Fibroblast of lung (primary cell): ENCODE measurements at regions not wholly inside any gene's neighbourhood (a gene's known extent, or its start where the extent isn't known, plus 50 kb on each side); places are given as distances from the start of the nearest gene placed in this dataset.

Experiments
- DNase-seq, 2 donors: peaks; one replicate each; pipeline versions ENCODE4 v3.0.0 to v3.0.0-alpha.2; 2010; ENCODE audit warnings: low read depth in 2 of 2
- H2AFZ ChIP-seq: 2 replicates; pipeline ENCODE4 v1.5.1; 2012; ENCODE audit warnings: low read length, control low read depth, inconsistent platforms
- H3K27ac ChIP-seq: 2 replicates; pipeline ENCODE4 v1.5.1; 2011; ENCODE audit warnings: low read length, control low read depth; ENCODE audit not compliant: insufficient read depth
- H3K27me3 ChIP-seq: 2 replicates; pipeline ENCODE4 v1.5.1; 2011; ENCODE audit warnings: mild to moderate bottlenecking, low read length; ENCODE audit not compliant: control insufficient read depth, insufficient read depth
- H3K36me3 ChIP-seq: 2 replicates; pipeline ENCODE4 v1.5.1; 2011; ENCODE audit warnings: low read length; ENCODE audit not compliant: control insufficient read depth, insufficient read depth
- H3K4me1 ChIP-seq: 2 replicates; pipeline ENCODE4 v1.5.1; 2011; ENCODE audit warnings: low read length; ENCODE audit not compliant: control insufficient read depth, insufficient read depth; ENCODE audit errors: extremely low read depth
- H3K4me2 ChIP-seq: 2 replicates; pipeline ENCODE4 v1.5.1; 2011; ENCODE audit warnings: low read length, control low read depth; ENCODE audit not compliant: insufficient read depth; ENCODE audit errors: extremely low read depth
- H3K4me3 ChIP-seq, 4 experiments: fragments of 200-600 bp in 1 of 4; sonication (generic) in 1 of 4; replicated peaks in 1 of 4; 2 replicates each; pipeline ENCODE4 v1.5.1; 2011 to 2016; ENCODE audit warnings: low read length in 4 of 4, low read depth in 3 of 4, mild to moderate bottlenecking in 3 of 4, control low read depth in 2 of 4, inconsistent platforms in 1 of 4, mixed read lengths in 1 of 4; ENCODE audit not compliant: insufficient read depth in 1 of 4; ENCODE audit errors: control extremely low read depth in 1 of 4
- H3K79me2 ChIP-seq: 2 replicates; pipeline ENCODE4 v1.5.1; 2012; ENCODE audit warnings: mild to moderate bottlenecking, low read length, inconsistent platforms; ENCODE audit not compliant: control insufficient read depth, insufficient read depth
- H3K9ac ChIP-seq: 2 replicates; pipeline ENCODE4 v1.5.1; 2011; ENCODE audit warnings: mild to moderate bottlenecking, low read length, control low read depth; ENCODE audit not compliant: insufficient read depth
- H3K9me3 ChIP-seq: 2 replicates; pipeline ENCODE4 v1.5.1; 2012; ENCODE audit warnings: low read depth, low read length; ENCODE audit not compliant: control insufficient read depth, insufficient read depth
- H4K20me1 ChIP-seq: 2 replicates; pipeline ENCODE4 v1.5.1; 2011; ENCODE audit warnings: low read length; ENCODE audit not compliant: control insufficient read depth, insufficient read depth; ENCODE audit errors: extremely low read depth
- EZH2 ChIP-seq: IDR thresholded peaks from 2 replicates; pipeline ENCODE4 v1.5.1; 2012; ENCODE audit warnings: low read length, control low read depth, mild to moderate bottlenecking; ENCODE audit errors: missing control alignments
- TF ChIP-seq, protein P1 (sequence below), 2 donors: IDR thresholded peaks in 1 of 2; conservative IDR thresholded peaks in 1 of 2; 1 replicate in 1 of 2; 2 replicates in 1 of 2; pipeline ENCODE4 v1.5.1; 2011 to 2012; ENCODE audit warnings: low read length in 2 of 2, control low read depth in 1 of 2, inconsistent platforms in 1 of 2, low read depth in 1 of 2, mild to moderate bottlenecking in 1 of 2

DNA sequence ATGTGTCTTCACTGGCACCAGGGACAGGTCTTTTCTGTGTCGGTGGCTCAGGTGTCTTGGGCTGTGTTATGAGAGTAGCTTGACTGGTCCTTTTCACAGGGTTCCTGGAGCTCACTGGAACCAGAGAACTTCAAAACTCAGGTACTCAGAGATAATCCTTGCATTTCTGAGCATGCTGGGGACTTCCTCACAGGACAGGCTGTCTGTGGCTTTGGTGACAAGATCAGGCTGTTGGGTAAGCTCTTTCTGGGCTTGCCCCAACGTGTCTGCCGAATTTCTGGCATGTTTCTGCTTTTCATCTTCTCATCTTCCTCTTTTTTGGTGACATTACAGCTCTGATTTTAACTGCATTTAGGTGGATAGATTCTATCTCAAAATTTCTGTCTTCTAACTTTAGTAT, 270.0 kb downstream of the CDH26 start:
- no peak overlapping the region for H3K4me2 ChIP-seq
- no peaks in the 10 kb centered on the region for H3K79me2 ChIP-seq
- H3K36me3 ChIP-seq, result no peaks in the 10 kb centered on the region
- H3K4me3 ChIP-seq, result no peak overlapping the region
- TF ChIP-seq EZH2, result no peak
- TF ChIP-seq, protein P1, sequence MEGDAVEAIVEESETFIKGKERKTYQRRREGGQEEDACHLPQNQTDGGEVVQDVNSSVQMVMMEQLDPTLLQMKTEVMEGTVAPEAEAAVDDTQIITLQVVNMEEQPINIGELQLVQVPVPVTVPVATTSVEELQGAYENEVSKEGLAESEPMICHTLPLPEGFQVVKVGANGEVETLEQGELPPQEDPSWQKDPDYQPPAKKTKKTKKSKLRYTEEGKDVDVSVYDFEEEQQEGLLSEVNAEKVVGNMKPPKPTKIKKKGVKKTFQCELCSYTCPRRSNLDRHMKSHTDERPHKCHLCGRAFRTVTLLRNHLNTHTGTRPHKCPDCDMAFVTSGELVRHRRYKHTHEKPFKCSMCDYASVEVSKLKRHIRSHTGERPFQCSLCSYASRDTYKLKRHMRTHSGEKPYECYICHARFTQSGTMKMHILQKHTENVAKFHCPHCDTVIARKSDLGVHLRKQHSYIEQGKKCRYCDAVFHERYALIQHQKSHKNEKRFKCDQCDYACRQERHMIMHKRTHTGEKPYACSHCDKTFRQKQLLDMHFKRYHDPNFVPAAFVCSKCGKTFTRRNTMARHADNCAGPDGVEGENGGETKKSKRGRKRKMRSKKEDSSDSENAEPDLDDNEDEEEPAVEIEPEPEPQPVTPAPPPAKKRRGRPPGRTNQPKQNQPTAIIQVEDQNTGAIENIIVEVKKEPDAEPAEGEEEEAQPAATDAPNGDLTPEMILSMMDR (conservative IDR thresholded peaks at IDR 0.05 in 1 of 2, IDR thresholded peaks at IDR 0.05 in 1 of 2; ENCODE audit: low read depth in 1 of 2, low read length in 2 of 2), result no peak
- DNase-seq, result no peak
- H3K27ac ChIP-seq, result no peak overlapping the region
- no peaks in the 10 kb centered on the region for H3K4me1 ChIP-seq
- no peaks in the 10 kb centered on the region for H4K20me1 ChIP-seq
- H3K9ac ChIP-seq, result no peak overlapping the region
- no peaks in the 10 kb centered on the region for H3K27me3 ChIP-seq
- no peaks in the 10 kb centered on the region for H3K9me3 ChIP-seq
- H2AFZ ChIP-seq, result no peak overlapping the region

DNA sequence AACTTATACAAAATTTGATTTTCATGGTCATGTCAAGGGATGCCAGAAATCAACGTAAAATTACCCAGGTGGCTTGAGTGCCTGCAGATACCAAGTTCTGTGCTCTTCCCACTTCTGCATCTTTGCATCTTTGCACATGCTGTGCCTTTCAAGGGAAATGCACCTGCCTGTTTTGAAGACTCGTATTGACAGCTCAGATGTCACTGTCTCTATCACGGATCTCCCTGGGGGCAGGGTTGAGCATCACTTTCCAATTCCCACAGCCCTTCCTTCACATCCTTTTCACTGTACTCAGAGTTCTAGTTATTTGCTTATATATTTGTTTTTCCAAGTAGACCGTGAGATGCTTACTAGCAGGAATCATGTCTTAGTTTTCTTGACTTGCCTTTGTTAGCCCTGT, 274.2 kb downstream of the CDH26 start:
- DNase-seq, result no peak
- no peak overlapping the region for H3K27ac ChIP-seq

DNA sequence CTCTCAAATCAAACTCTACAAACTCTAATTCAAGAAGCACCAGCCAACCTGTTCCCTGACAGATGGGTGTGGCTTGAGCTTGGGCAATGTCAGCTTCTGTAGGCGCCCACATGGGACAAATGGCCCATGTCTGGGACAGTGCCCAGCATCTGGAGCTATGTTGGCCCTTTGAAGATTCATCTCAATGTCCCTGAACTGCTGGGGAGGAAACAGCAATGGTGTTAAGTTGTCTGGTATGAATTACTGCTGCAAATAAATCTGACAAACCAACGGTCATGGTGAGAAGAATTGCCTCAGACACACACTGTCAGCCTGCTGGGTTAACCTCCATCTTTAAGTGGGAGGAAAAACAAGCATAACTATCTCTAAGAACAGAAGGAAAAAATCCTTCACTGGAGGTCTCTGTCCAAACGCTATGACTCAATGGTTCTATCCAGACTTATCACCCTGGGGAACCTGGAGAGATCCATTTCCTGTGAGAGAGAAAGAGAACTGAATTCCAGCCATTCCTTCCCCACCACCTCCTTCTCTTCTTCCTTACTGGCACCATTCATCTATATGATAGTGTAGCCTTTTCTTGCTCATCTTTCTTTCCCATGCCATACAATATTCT, 274.9 kb downstream of the CDH26 start:
- H3K9me3 ChIP-seq, result no peaks in the 10 kb centered on the region
- H3K4me1 ChIP-seq, result no peaks in the 10 kb centered on the region
- H3K27ac ChIP-seq, result no peak overlapping the region
- H3K27me3 ChIP-seq, result no peaks in the 10 kb centered on the region
- no peak overlapping the region for H2AFZ ChIP-seq
- DNase-seq, result peak in 1 of 2 donors; percentile 28
- no peaks in the 10 kb centered on the region for H3K79me2 ChIP-seq
- no peak overlapping the region for H3K4me3 ChIP-seq
- TF ChIP-seq, protein P1 (conservative IDR thresholded peaks at IDR 0.05 in 1 of 2, IDR thresholded peaks at IDR 0.05 in 1 of 2; ENCODE audit: low read depth in 1 of 2, low read length in 2 of 2), result no peak
- TF ChIP-seq EZH2, result no peak
- no peak overlapping the region for H3K9ac ChIP-seq
- H4K20me1 ChIP-seq, result no peaks in the 10 kb centered on the region
- no peak overlapping the region for H3K4me2 ChIP-seq
- no peaks in the 10 kb centered on the region for H3K36me3 ChIP-seq

More for the DNA sequence above, 274.2 kb downstream of the CDH26 start:
- Histone ChIP-seq H4K20me1 (no peaks in the 10 kb centered on the region), H3K4me2 (no peak overlapping the region), H2AFZ (no peak overlapping the region), H3K4me3 (no peak overlapping the region), H3K27me3 (no peaks in the 10 kb centered on the region), H3K4me1 (no peaks in the 10 kb centered on the region), H3K9me3 (no peaks in the 10 kb centered on the region), H3K36me3 (no peaks in the 10 kb centered on the region), H3K9ac (no peak overlapping the region), H3K79me2 (no peaks in the 10 kb centered on the region)
- TF ChIP-seq, protein P1 (conservative IDR thresholded peaks at IDR 0.05 in 1 of 2, IDR thresholded peaks at IDR 0.05 in 1 of 2; ENCODE audit: low read depth in 1 of 2, low read length in 2 of 2), result no peak
- TF ChIP-seq EZH2, result no peak
